ENCODE measurements at regions not wholly inside any gene's neighbourhood (a gene's known extent, or its start where the extent isn't known, plus 50 kb on each side); places are given as distances from the start of the nearest gene placed in this dataset.

- Histone ChIP-seq H3K4me1 (ENCODE audit: control insufficient read depth, insufficient read depth, low read length) (no peaks in the 10 kb centered on the region), H3K9me3 (ENCODE audit: control insufficient read depth, insufficient read depth, low read length) (peaks cover 9% of the 10 kb centered on the region), H3K9ac (ENCODE audit: low read depth, low read length) (no peak overlapping the region), H3K27ac (ENCODE audit: insufficient read depth, low read length) (no peak overlapping the region), H3K18ac (ENCODE audit: low read depth, low read length) (no peak overlapping the region), H4K5ac (ENCODE audit: low read depth, low read length) (no peak overlapping the region), H4K91ac (ENCODE audit: insufficient read depth, low read depth, low read length) (no peak overlapping the region), H3K14ac (replicated peaks; ENCODE audit: low read depth, low read length) (no peak overlapping the region), H2AK5ac (ENCODE audit: low read depth, low read length) (no peak overlapping the region), H3K27me3 (ENCODE audit: control insufficient read depth, insufficient read depth, low read length) (no peaks in the 10 kb centered on the region), H2AK9ac (replicated peaks; ENCODE audit: low read depth, low read length, poor library complexity) (no peak overlapping the region), H3K4me2 (ENCODE audit: low read depth, low read length) (no peak overlapping the region), H3K23ac (ENCODE audit: low read depth, low read length) (no peak overlapping the region), H2BK5ac (ENCODE audit: low read depth, low read length, poor library complexity, severe bottlenecking) (no peak overlapping the region), H3K9me1 (ENCODE audit: insufficient read depth, low read length) (no peaks in the 10 kb centered on the region), H3K36me3 (ENCODE audit: control insufficient read depth, insufficient read depth, low read length) (no peaks in the 10 kb centered on the region), H3K56ac (ENCODE audit: extremely low read depth, insufficient read depth, low read length) (no peak overlapping the region), H4K8ac (ENCODE audit: low read depth in 2 of 2, low read length in 2 of 2) (no peak overlapping the region), H2BK15ac (ENCODE audit: low read depth, low read length) (no peak overlapping the region), H4K20me1 (ENCODE audit: insufficient read depth, low read length) (no peaks in the 10 kb centered on the region), H3K4ac (ENCODE audit: low read depth, low read length) (no peak overlapping the region), H2BK120ac (ENCODE audit: low read depth, low read length) (no peak overlapping the region), H2AFZ (replicated peaks; ENCODE audit: low read length, poor library complexity) (no peak overlapping the region), H3K79me1 (ENCODE audit: low read depth in 1 of 2, low read length in 2 of 2) (no peaks in the 10 kb centered on the region), H3K4me3 (ENCODE audit: insufficient read depth, low read depth, low read length) (no peak overlapping the region), H2BK20ac (ENCODE audit: low read depth, low read length) (no peak overlapping the region)
- ATAC-seq (ENCODE audit: low read depth) = no peak
- BruUV-seq (replicated peaks) = no TSS peak
- ChIA-PET POLR2A (ENCODE audit: unreplicated experiment) (no interaction called here), CTCF (no interaction called here)
- intact Hi-C loops (cut with micrococcal nuclease) = no loop called here
- TF ChIP-seq CTCF (conservative IDR thresholded peaks at IDR 0.05; ENCODE audit: low read depth, low read length) (no peak), POLR2A (IDR thresholded peaks at IDR 0.05; ENCODE audit: low read depth, low read length) (no peak)
- dilution Hi-C loops (cut with HindIII; ENCODE audit: low sequenced_read_pairs, unreplicated experiment) = no loop called here
- DNase-seq = no peak
- in situ Hi-C loops (cut with MboI; ENCODE audit: low sequenced_read_pairs) = no loop called here
Observed at GRCh38 chr1:214762902-214763301, 159.9 kb downstream of the CENPF start.

Data from IMR-90 (cell line).